Endodermal cell (in vitro differentiated cells): ENCODE measurements at regions not wholly inside any gene's neighbourhood (a gene's known extent, or its start where the extent isn't known, plus 50 kb on each side); places are given as distances from the start of the nearest gene placed in this dataset.
A peak's percentile ranks its signal among the peaks of the same experiment; 100 is the strongest.

Experiments used
- DNase-seq: peaks from one replicate; pipeline ENCODE4 v3.0.0-alpha.2; 2017
- H3K27ac ChIP-seq: 2 replicates; pipeline ENCODE4 v1.5.1; 2013; ENCODE audit warnings: mild to moderate bottlenecking, low read depth, low read length, moderate library complexity
- H3K27me3 ChIP-seq: 2 replicates; pipeline ENCODE4 v1.6.1; 2013; ENCODE audit warnings: mild to moderate bottlenecking, low read length, moderate library complexity; ENCODE audit not compliant: insufficient read depth, control insufficient read depth, poor library complexity, severe bottlenecking
- H3K36me3 ChIP-seq: 2 replicates; pipeline ENCODE4 v1.7.0; 2013; ENCODE audit warnings: mild to moderate bottlenecking, low read length, moderate library complexity; ENCODE audit not compliant: control insufficient read depth, insufficient read depth
- H3K4me1 ChIP-seq: one replicate; pipeline ENCODE4 v1.7.0; 2013; ENCODE audit warnings: low read length; ENCODE audit not compliant: control insufficient read depth, insufficient read depth
- H3K4me3 ChIP-seq: 2 replicates; pipeline ENCODE4 v1.5.1; 2013; ENCODE audit warnings: mild to moderate bottlenecking, low read length, moderate library complexity
- H3K9ac ChIP-seq: 2 replicates; pipeline ENCODE4 v1.6.1; 2013; ENCODE audit warnings: mild to moderate bottlenecking, low read length, moderate library complexity; ENCODE audit not compliant: poor library complexity, severe bottlenecking; ENCODE audit errors: extremely low read depth
- H3K9me3 ChIP-seq: 2 replicates; pipeline ENCODE4 v1.6.1; 2013; ENCODE audit warnings: mild to moderate bottlenecking, low read length, moderate library complexity; ENCODE audit not compliant: control insufficient read depth
- H3K27ac Mint-ChIP-seq: 2 replicates; pipeline ENCODE4 v1.8.0; 2020; ENCODE audit warnings: mixed read lengths
- H3K27me3 Mint-ChIP-seq: 2 replicates; pipeline ENCODE4 v1.8.0; 2021; ENCODE audit warnings: mild to moderate bottlenecking, mixed read lengths; ENCODE audit not compliant: insufficient read depth
- H3K36me3 Mint-ChIP-seq: 2 replicates; pipeline ENCODE4 v1.8.0; 2020; ENCODE audit warnings: low read depth, mixed read lengths
- H3K4me1 Mint-ChIP-seq: 2 replicates; pipeline ENCODE4 v1.8.0; 2020; ENCODE audit warnings: mixed read lengths
- H3K4me3 Mint-ChIP-seq: 2 replicates; pipeline ENCODE4 v1.8.0; 2020; ENCODE audit warnings: mild to moderate bottlenecking, moderate library complexity, mixed read lengths
- H3K9me3 Mint-ChIP-seq: 2 replicates; pipeline ENCODE4 v1.8.0; 2020; ENCODE audit warnings: mild to moderate bottlenecking, mixed read lengths
- CTCF ChIP-seq: fragments of 200-600 bp; sonication (generic); conservative IDR thresholded peaks from 2 replicates; pipeline ENCODE4 v1.5.0; 2021; ENCODE audit warnings: antibody characterized with exemption, mild to moderate bottlenecking
- WGBS, 2 experiments: methylation state at CpG; one replicate each; pipeline versions ENCODE4 v1.1.5 to v1.1.7; 2013; ENCODE audit warnings: missing lambda C conversion rate in 2 of 2, mixed read lengths in 1 of 2; ENCODE audit not compliant: insufficient coverage in 1 of 2, insufficient read length in 1 of 2; 5-methylcytosine and 5-hydroxymethylcytosine counted together

DNA sequence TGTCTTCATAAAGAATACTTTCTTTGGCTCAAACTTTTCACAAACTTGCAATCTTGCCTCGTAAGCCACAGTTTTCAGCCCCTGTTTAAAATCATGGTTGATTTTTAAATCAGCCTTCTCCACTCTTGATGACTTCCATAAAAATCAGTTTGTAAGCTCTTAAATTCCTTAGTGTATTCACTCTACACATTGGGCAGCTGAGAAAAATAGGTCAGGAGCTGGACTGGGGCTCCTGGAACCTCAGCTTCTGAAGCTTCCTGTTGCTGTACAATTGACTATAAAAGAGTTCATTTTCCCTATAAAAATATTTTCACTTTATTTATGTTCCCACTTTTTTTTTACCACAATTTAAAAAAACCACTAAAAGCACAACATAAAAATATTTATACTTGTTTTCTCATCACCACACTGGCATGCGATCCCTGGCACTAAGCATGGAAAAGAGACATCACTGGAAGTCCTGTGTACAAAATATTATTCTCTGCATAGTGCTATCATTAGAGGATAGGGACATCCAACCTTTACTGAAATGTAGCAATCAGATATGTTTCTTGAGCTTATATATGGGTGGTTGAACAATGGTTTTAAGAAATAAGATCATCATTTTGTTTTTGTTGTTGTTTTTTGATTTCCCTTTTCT lies 345.7 kb downstream of the FBXO8 start:
- H3K27me3 ChIP-seq: no peaks in the 10 kb centered on the region
- no peak overlapping the region for H3K4me3 ChIP-seq
- H3K27ac Mint-ChIP-seq: no peak overlapping the region
- peaks cover 16% of the 10 kb centered on the region for H3K4me1 ChIP-seq
- DNase-seq: no peak
- H3K4me3 Mint-ChIP-seq: no peak overlapping the region
- peaks cover 45% of the 10 kb centered on the region for H3K4me1 Mint-ChIP-seq
- no peaks in the 10 kb centered on the region for H3K36me3 Mint-ChIP-seq
- no peaks in the 10 kb centered on the region for H3K9me3 Mint-ChIP-seq
- H3K27ac ChIP-seq: no peak overlapping the region
- no peaks in the 10 kb centered on the region for H3K36me3 ChIP-seq
- no peaks in the 10 kb centered on the region for H3K9me3 ChIP-seq
- no peak for TF ChIP-seq CTCF
- WGBS, 2 experiments: 93 to 96% methylated on average over 2 of the region's 2 CpGs
- no peaks in the 10 kb centered on the region for H3K27me3 Mint-ChIP-seq
- H3K9ac ChIP-seq: no peak overlapping the region

- Mint-ChIP-seq H3K4me3 (no peak overlapping the region), H3K9me3 (no peaks in the 10 kb centered on the region), H3K36me3 (no peaks in the 10 kb centered on the region), H3K4me1 (peaks cover 45% of the 10 kb centered on the region), H3K27ac (no peak overlapping the region), H3K27me3 (no peaks in the 10 kb centered on the region)
- no peak for DNase-seq
- Histone ChIP-seq H3K27me3 (no peaks in the 10 kb centered on the region), H3K36me3 (no peaks in the 10 kb centered on the region), H3K27ac (no peak overlapping the region), H3K9ac (no peak overlapping the region), H3K9me3 (no peaks in the 10 kb centered on the region), H3K4me3 (no peak overlapping the region), H3K4me1 (peaks cover 19% of the 10 kb centered on the region)
- no peak for TF ChIP-seq CTCF
- 33% methylated on average over 1 of the region's 1 CpG; no CpG with 5 or more reads in 1 of the 2 experiments for WGBS, 2 experiments
Observed at GRCh38 chr4:173936861-173937260, 346.6 kb downstream of the FBXO8 start.

DNA sequence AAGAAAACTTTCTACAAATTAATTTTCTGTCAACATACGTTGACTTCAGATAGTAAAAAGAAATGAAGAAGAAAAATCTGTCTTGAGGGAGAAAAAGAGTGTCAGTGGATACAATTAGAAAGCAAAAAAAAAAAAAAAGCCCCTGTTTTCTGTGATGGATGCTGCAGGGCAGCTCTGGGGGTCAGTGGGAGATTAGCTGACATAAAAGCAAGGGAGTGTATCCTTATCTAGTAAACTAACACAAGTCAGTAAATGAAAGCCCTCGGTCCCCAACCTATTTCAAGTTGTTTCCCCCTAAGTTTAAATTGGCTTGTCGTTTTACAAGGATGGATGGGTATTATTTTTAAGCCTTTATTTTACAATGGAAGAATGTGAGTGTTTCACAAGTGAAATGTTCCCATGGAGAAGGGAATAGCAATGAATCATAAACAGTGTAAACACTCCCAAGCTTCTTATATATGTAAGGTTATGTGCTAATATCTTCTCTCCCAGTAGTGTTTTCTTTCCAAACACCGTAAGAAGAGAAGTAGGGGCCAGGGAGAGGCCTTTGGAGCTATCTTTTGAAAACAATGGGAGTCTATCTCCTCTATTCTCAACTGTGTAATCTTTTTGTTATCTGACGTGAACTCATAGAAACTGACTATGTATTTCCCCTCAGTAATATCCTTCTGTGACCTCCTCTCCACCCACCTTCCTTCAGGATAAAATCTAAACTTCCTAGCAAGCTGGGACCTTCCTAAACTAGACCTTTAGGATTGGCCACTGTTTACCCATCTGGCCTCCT lies 347.7 kb downstream of the FBXO8 start:
- Mint-ChIP-seq H3K27me3 (no peaks in the 10 kb centered on the region), H3K4me1 (peaks cover 49% of the 10 kb centered on the region), H3K9me3 (no peaks in the 10 kb centered on the region), H3K4me3 (peak overlapping the region; percentile 7), H3K27ac (peak overlapping the region; percentile 77), H3K36me3 (no peaks in the 10 kb centered on the region)
- Histone ChIP-seq H3K27me3 (no peaks in the 10 kb centered on the region), H3K27ac (no peak overlapping the region), H3K4me3 (peak overlapping the region; percentile 50), H3K36me3 (no peaks in the 10 kb centered on the region), H3K9me3 (no peaks in the 10 kb centered on the region), H3K4me1 (peaks cover 20% of the 10 kb centered on the region), H3K9ac (no peak overlapping the region)
- no peak for TF ChIP-seq CTCF
- 29% methylated on average over 5 of the region's 5 CpGs; no CpG with 5 or more reads in 1 of the 2 experiments for WGBS, 2 experiments
- no peak for DNase-seq
